ENCODE measurements at regions not wholly inside any gene's neighbourhood (a gene's known extent, or its start where the extent isn't known, plus 50 kb on each side); places are given as distances from the start of the nearest gene placed in this dataset.

- RAD21 ChIA-PET (ENCODE audit: low non-redundant PET in 1 of 2, low total read pairs in 2 of 2, uncharacterized antibody in 2 of 2, unreplicated experiment in 2 of 2) = no interaction called here
- intact Hi-C loops (cut with micrococcal nuclease) = no loop called here
- no peaks in the 10 kb centered on the region for H3K9me2 ChIP-seq (ENCODE audit: insufficient read depth)
- H3K27ac ChIP-seq (ENCODE audit: low read depth, low read length) = no peak overlapping the region
- CTCF ChIA-PET = no interaction called here
- no peak overlapping the region for H3K4me3 ChIP-seq (replicated peaks in 1 of 2; ENCODE audit: low read depth in 1 of 2, low read length in 2 of 2)
- H4K20me1 ChIP-seq (ENCODE audit: insufficient read depth) = no peaks in the 10 kb centered on the region
- 0 out of 4 replicates have a peak, but pooled peaks cover 0 to 7% of the 10 kb centered on the region in 2 experiments for H3K9me3 ChIP-seq (ENCODE audit: control insufficient read depth in 1 of 2, insufficient read depth in 1 of 2, low read depth in 1 of 2, low read length in 2 of 2)
- H3K9ac ChIP-seq (ENCODE audit: low read length) = no peak overlapping the region
- no peaks in the 10 kb centered on the region for H3K27me3 ChIP-seq (ENCODE audit: insufficient read depth, low read length)
- H3K4me1 ChIP-seq (ENCODE audit: control insufficient read depth in 1 of 2, insufficient read depth in 2 of 2, low read length in 2 of 2) = no peaks in the 10 kb centered on the region
- no peak overlapping the region for H3K4me2 ChIP-seq (ENCODE audit: low read length)
- DNase-seq (ENCODE audit: low read depth, low spot score) = no peak
- no peaks in the 10 kb centered on the region for H3K36me3 ChIP-seq (ENCODE audit: control insufficient read depth in 1 of 2, insufficient read depth in 2 of 2, low read length in 2 of 2)
- BruUV-seq (replicated peaks) = no TSS peak
- POLR2A ChIA-PET = no interaction called here
- no peak for TF ChIP-seq MAX (IDR thresholded peaks at IDR 0.05)
- TF ChIP-seq, protein P1, sequence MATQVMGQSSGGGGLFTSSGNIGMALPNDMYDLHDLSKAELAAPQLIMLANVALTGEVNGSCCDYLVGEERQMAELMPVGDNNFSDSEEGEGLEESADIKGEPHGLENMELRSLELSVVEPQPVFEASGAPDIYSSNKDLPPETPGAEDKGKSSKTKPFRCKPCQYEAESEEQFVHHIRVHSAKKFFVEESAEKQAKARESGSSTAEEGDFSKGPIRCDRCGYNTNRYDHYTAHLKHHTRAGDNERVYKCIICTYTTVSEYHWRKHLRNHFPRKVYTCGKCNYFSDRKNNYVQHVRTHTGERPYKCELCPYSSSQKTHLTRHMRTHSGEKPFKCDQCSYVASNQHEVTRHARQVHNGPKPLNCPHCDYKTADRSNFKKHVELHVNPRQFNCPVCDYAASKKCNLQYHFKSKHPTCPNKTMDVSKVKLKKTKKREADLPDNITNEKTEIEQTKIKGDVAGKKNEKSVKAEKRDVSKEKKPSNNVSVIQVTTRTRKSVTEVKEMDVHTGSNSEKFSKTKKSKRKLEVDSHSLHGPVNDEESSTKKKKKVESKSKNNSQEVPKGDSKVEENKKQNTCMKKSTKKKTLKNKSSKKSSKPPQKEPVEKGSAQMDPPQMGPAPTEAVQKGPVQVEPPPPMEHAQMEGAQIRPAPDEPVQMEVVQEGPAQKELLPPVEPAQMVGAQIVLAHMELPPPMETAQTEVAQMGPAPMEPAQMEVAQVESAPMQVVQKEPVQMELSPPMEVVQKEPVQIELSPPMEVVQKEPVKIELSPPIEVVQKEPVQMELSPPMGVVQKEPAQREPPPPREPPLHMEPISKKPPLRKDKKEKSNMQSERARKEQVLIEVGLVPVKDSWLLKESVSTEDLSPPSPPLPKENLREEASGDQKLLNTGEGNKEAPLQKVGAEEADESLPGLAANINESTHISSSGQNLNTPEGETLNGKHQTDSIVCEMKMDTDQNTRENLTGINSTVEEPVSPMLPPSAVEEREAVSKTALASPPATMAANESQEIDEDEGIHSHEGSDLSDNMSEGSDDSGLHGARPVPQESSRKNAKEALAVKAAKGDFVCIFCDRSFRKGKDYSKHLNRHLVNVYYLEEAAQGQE (IDR thresholded peaks at IDR 0.05; ENCODE audit: low read depth) = no peak
- TF ChIP-seq JUND (IDR thresholded peaks at IDR 0.05) = no peak
- TF ChIP-seq RAD21 (IDR thresholded peaks at IDR 0.05; ENCODE audit: low read depth) = no peak
- no peak for TF ChIP-seq YY1 (IDR thresholded peaks at IDR 0.05; ENCODE audit: extremely low read depth, insufficient replicate concordance, low read depth, low read length)
- no peak for TF ChIP-seq CEBPB (IDR thresholded peaks at IDR 0.05; ENCODE audit: low read depth)
- TF ChIP-seq SIN3A (IDR thresholded peaks at IDR 0.05; ENCODE audit: low read depth) = no peak
- TF ChIP-seq SRF (IDR thresholded peaks at IDR 0.05; ENCODE audit: low read depth) = no peak
- TF ChIP-seq POLR2AphosphoS5 (IDR thresholded peaks at IDR 0.05; ENCODE audit: low read depth, low read length) = no peak
- no peak for TF ChIP-seq POLR2A (IDR thresholded peaks at IDR 0.05; ENCODE audit: borderline replicate concordance, extremely low read depth, insufficient read depth, insufficient read length)
- TF ChIP-seq, protein P2, sequence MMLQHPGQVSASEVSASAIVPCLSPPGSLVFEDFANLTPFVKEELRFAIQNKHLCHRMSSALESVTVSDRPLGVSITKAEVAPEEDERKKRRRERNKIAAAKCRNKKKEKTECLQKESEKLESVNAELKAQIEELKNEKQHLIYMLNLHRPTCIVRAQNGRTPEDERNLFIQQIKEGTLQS (IDR thresholded peaks at IDR 0.05) = no peak
- no peak for TF ChIP-seq ELF1 (IDR thresholded peaks at IDR 0.05; ENCODE audit: borderline replicate concordance, low read depth)
- H2AFZ ChIP-seq (ENCODE audit: low read depth, low read length, poor library complexity, severe bottlenecking) = no peak overlapping the region
- no peak for ATAC-seq
- H3K79me2 ChIP-seq (ENCODE audit: insufficient read depth, low read length) = no peaks in the 10 kb centered on the region
Observed at GRCh38 chr13:85638815-85639393, 160.3 kb downstream of the SLITRK6 start.

Data from HCT116 (cell line).